ENCODE measurements at regions not wholly inside any gene's neighbourhood (a gene's known extent, or its start where the extent isn't known, plus 50 kb on each side); places are given as distances from the start of the nearest gene placed in this dataset.
"Not testable (repeated sequence)": the region's sequence is repeated elsewhere in the genome, so short reads cannot be mapped to it uniquely, and the experiment has no call there.

DNA sequence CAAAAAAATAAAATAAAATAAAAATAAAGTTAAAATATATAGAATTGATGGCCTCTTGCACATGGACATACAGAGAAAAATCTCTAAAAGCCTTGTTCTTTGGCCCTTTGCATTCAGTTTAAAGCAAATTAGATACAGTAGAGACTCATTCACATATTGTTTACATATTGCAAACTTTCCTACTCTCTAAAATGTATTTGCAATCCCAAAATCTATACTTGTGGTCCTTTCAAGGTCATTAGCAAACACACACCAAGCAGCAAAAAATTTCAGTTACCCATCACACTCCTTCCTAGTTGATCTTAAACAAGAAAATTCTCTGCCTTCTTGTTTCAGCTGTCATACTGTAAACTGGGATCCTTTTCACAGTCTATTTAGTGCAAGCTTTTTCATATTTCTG, 61.0 kb upstream of the SLC44A3 start:
- no peaks in the 10 kb centered on the region for H3K36me3 ChIP-seq (ENCODE audit: control insufficient read depth, insufficient read depth, low read length)
- peaks cover 4% of the 10 kb centered on the region for H3K4me1 ChIP-seq (ENCODE audit: control insufficient read depth, insufficient read depth, low read length)
- H3K4me3 ChIP-seq (ENCODE audit: low read length), result no peak overlapping the region
- no peak overlapping the region for H3K27ac ChIP-seq (ENCODE audit: low read depth, low read length)
- Mint-ChIP-seq H3K4me1 (peaks cover 38% of the 10 kb centered on the region), H3K4me3 (no peak overlapping the region), H3K9me3 (peaks cover 15% of the 10 kb centered on the region), H3K27me3 (ENCODE audit: insufficient read depth) (no peaks in the 10 kb centered on the region), H3K36me3 (ENCODE audit: low read depth) (peaks cover 2% of the 10 kb centered on the region), H3K27ac (no peak overlapping the region)
- TF ChIP-seq, protein P1, sequence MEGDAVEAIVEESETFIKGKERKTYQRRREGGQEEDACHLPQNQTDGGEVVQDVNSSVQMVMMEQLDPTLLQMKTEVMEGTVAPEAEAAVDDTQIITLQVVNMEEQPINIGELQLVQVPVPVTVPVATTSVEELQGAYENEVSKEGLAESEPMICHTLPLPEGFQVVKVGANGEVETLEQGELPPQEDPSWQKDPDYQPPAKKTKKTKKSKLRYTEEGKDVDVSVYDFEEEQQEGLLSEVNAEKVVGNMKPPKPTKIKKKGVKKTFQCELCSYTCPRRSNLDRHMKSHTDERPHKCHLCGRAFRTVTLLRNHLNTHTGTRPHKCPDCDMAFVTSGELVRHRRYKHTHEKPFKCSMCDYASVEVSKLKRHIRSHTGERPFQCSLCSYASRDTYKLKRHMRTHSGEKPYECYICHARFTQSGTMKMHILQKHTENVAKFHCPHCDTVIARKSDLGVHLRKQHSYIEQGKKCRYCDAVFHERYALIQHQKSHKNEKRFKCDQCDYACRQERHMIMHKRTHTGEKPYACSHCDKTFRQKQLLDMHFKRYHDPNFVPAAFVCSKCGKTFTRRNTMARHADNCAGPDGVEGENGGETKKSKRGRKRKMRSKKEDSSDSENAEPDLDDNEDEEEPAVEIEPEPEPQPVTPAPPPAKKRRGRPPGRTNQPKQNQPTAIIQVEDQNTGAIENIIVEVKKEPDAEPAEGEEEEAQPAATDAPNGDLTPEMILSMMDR (conservative IDR thresholded peaks at IDR 0.05), result no peak
- H3K9ac ChIP-seq (ENCODE audit: extremely low read depth, low read length, poor library complexity, severe bottlenecking), result no peak overlapping the region
- peaks cover 5% of the 10 kb centered on the region for H3K9me3 ChIP-seq (ENCODE audit: control insufficient read depth, low read length)
- H3K27me3 ChIP-seq (ENCODE audit: control insufficient read depth, insufficient read depth, low read length, poor library complexity, severe bottlenecking), result no peaks in the 10 kb centered on the region
- no peak for DNase-seq

- H3K9me3 ChIP-seq (ENCODE audit: control insufficient read depth, low read length), result peaks cover 5% of the 10 kb centered on the region
- H3K27ac ChIP-seq (ENCODE audit: low read depth, low read length), result no peak overlapping the region
- peaks cover 11% of the 10 kb centered on the region for H3K4me1 ChIP-seq (ENCODE audit: control insufficient read depth, insufficient read depth, low read length)
- H3K9me3 Mint-ChIP-seq, result peaks cover 5% of the 10 kb centered on the region
- H3K27me3 ChIP-seq (ENCODE audit: control insufficient read depth, insufficient read depth, low read length, poor library complexity, severe bottlenecking), result no peaks in the 10 kb centered on the region
- WGBS, 2 experiments (ENCODE audit: insufficient coverage in 1 of 2, insufficient read length in 1 of 2), result 78 to 82% methylated on average over 3 to 7 of the region's 7 CpGs
- H3K36me3 Mint-ChIP-seq (ENCODE audit: low read depth), result peaks cover 2% of the 10 kb centered on the region
- H3K4me3 Mint-ChIP-seq, result no peak overlapping the region
- H3K27ac Mint-ChIP-seq, result peak overlapping the region; percentile 44
- DNase-seq, result no peak
- H3K36me3 ChIP-seq (ENCODE audit: control insufficient read depth, insufficient read depth, low read length), result no peaks in the 10 kb centered on the region
- H3K4me3 ChIP-seq (ENCODE audit: low read length), result no peak overlapping the region
- H3K27me3 Mint-ChIP-seq (ENCODE audit: insufficient read depth), result no peaks in the 10 kb centered on the region
- H3K4me1 Mint-ChIP-seq, result peaks cover 47% of the 10 kb centered on the region
- TF ChIP-seq, protein P1 (conservative IDR thresholded peaks at IDR 0.05), result no peak
- H3K9ac ChIP-seq (ENCODE audit: extremely low read depth, low read length, poor library complexity, severe bottlenecking), result no peak overlapping the region
Observed at GRCh38 chr1:94757931-94758330, 62.2 kb upstream of the SLC44A3 start.

DNA sequence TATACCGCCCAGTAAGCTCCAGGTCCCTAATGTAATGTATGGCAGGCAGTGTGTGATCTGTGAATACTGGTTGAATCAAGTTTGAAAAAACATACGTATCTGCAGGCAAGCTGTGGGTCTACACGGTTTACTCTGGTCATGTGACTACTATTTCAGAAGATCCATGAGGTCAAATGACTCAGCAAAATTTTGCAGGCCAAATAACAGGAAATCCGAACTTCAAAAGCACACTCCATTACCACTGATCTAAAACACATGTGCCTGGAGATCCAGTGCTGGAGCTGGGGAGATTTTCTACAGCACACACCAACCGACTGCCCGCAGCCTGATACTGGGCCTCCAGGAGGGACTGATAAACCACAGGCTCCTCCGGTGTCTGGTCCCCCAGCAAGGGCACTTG, 64.5 kb upstream of the SLC44A3 start:
- Histone ChIP-seq H3K27me3 (ENCODE audit: control insufficient read depth, insufficient read depth, low read length, poor library complexity, severe bottlenecking) (no peaks in the 10 kb centered on the region), H3K4me3 (ENCODE audit: low read length) (peak overlapping the region; percentile 40), H3K36me3 (ENCODE audit: control insufficient read depth, insufficient read depth, low read length) (no peaks in the 10 kb centered on the region), H3K27ac (ENCODE audit: low read depth, low read length) (no peak overlapping the region), H3K9me3 (ENCODE audit: control insufficient read depth, low read length) (peaks cover 5% of the 10 kb centered on the region), H3K4me1 (ENCODE audit: control insufficient read depth, insufficient read depth, low read length) (peaks cover 11% of the 10 kb centered on the region), H3K9ac (ENCODE audit: extremely low read depth, low read length, poor library complexity, severe bottlenecking) (no peak overlapping the region)
- H3K4me3 Mint-ChIP-seq, result no peak overlapping the region
- TF ChIP-seq, protein P1 (conservative IDR thresholded peaks at IDR 0.05), result no peak
- H3K27me3 Mint-ChIP-seq (ENCODE audit: insufficient read depth), result no peaks in the 10 kb centered on the region
- H3K36me3 Mint-ChIP-seq (ENCODE audit: low read depth), result no peaks in the 10 kb centered on the region
- H3K9me3 Mint-ChIP-seq, result peaks cover 8% of the 10 kb centered on the region
- 91 to 94% methylated on average over 5 to 7 of the region's 7 CpGs for whole genome bisulfite sequencing, 2 experiments (ENCODE audit: insufficient coverage in 1 of 2, insufficient read length in 1 of 2)
- peak overlapping the region; percentile 81 for H3K27ac Mint-ChIP-seq
- H3K4me1 Mint-ChIP-seq, result peaks cover 38% of the 10 kb centered on the region
- no peak for DNase-seq

- not testable (repeated sequence) for H3K27me3 Mint-ChIP-seq (ENCODE audit: insufficient read depth)
- 89 to 100% methylated on average over 1 to 3 of the region's 3 CpGs for WGBS, 2 experiments (ENCODE audit: insufficient coverage in 1 of 2, insufficient read length in 1 of 2)
Observed at GRCh38 chr1:94755016-94755415, 65.1 kb upstream of the SLC44A3 start.

More at GRCh38 chr1:94755016-94755415, 65.1 kb upstream of the SLC44A3 start:
- H3K27ac Mint-ChIP-seq; DNase-seq; H3K9me3 ChIP-seq (ENCODE audit: control insufficient read depth, low read length); H3K27me3 ChIP-seq (ENCODE audit: control insufficient read depth, insufficient read depth, low read length, poor library complexity, severe bottlenecking); H3K9me3 Mint-ChIP-seq; H3K36me3 ChIP-seq (ENCODE audit: control insufficient read depth, insufficient read depth, low read length); H3K36me3 Mint-ChIP-seq (ENCODE audit: low read depth); H3K27ac ChIP-seq (ENCODE audit: low read depth, low read length); H3K9ac ChIP-seq (ENCODE audit: extremely low read depth, low read length, poor library complexity, severe bottlenecking); H3K4me3 Mint-ChIP-seq: not testable (repeated sequence)
- H3K4me1 Mint-ChIP-seq, result peaks cover 38% of the 10 kb centered on the region
- peaks cover 11% of the 10 kb centered on the region for H3K4me1 ChIP-seq (ENCODE audit: control insufficient read depth, insufficient read depth, low read length)
- H3K4me3 ChIP-seq (ENCODE audit: low read length), result peak overlapping the region; percentile 28

Data from endodermal cell (in vitro differentiated cells).